Mesendoderm (in vitro differentiated cells): ENCODE measurements at regions not wholly inside any gene's neighbourhood (a gene's known extent, or its start where the extent isn't known, plus 50 kb on each side); places are given as distances from the start of the nearest gene placed in this dataset.

Experiments
- DNase-seq: peaks from one replicate; pipeline ENCODE4 v3.0.0; 2013
- H2AK5ac ChIP-seq: 2 replicates; pipeline ENCODE4 v1.6.1; 2013; ENCODE audit warnings: low read length, inconsistent platforms
- H2BK120ac ChIP-seq: 2 replicates; pipeline ENCODE4 v1.6.1; 2013; ENCODE audit warnings: low read depth, mild to moderate bottlenecking, low read length, moderate library complexity, mixed read lengths
- H2BK15ac ChIP-seq: replicated peaks from 2 replicates; pipeline ENCODE4 v1.6.1; 2013; ENCODE audit warnings: low read depth, mild to moderate bottlenecking, moderate library complexity
- H2BK5ac ChIP-seq: 2 replicates; pipeline ENCODE4 v1.6.1; 2013; ENCODE audit warnings: low read length, inconsistent platforms
- H3K18ac ChIP-seq: 2 replicates; pipeline ENCODE4 v1.6.1; 2013; ENCODE audit warnings: mild to moderate bottlenecking, low read length, mixed read lengths
- H3K23ac ChIP-seq: one replicate; pipeline ENCODE4 v1.6.1; 2013; ENCODE audit warnings: low read length
- H3K27ac ChIP-seq: 2 replicates; pipeline ENCODE4 v1.5.1; 2013; ENCODE audit warnings: low read depth, mild to moderate bottlenecking, inconsistent platforms, low read length, moderate library complexity
- H3K27me3 ChIP-seq: 2 replicates; pipeline ENCODE4 v1.6.1; 2013; ENCODE audit warnings: low read length, control low read depth, mild to moderate bottlenecking, inconsistent platforms; ENCODE audit not compliant: insufficient read depth, poor library complexity
- H3K36me3 ChIP-seq: 2 replicates; pipeline ENCODE4 v1.6.1; 2013; ENCODE audit warnings: low read length, inconsistent platforms; ENCODE audit not compliant: control insufficient read depth, insufficient read depth
- H3K4ac ChIP-seq: one replicate; pipeline ENCODE4 v1.6.1; 2013; ENCODE audit warnings: low read depth, mild to moderate bottlenecking, low read length, moderate library complexity
- H3K4me1 ChIP-seq: 2 replicates; pipeline ENCODE4 v1.6.1; 2013; ENCODE audit warnings: low read depth, low read length, inconsistent platforms; ENCODE audit not compliant: control insufficient read depth
- H3K4me2 ChIP-seq: 2 replicates; pipeline ENCODE4 v1.6.1; 2013; ENCODE audit warnings: low read length
- H3K4me3 ChIP-seq: 2 replicates; pipeline ENCODE4 v1.5.1; 2013; ENCODE audit warnings: mild to moderate bottlenecking, low read length
- H3K56ac ChIP-seq: one replicate; pipeline ENCODE4 v1.6.1; 2013; ENCODE audit warnings: low read length
- H3K79me1 ChIP-seq: 2 replicates; pipeline ENCODE4 v1.6.1; 2013; ENCODE audit warnings: low read length, inconsistent platforms
- H3K79me2 ChIP-seq: 2 replicates; pipeline ENCODE4 v1.6.1; 2013; ENCODE audit warnings: mild to moderate bottlenecking, low read length; ENCODE audit not compliant: control insufficient read depth, insufficient read depth
- H3K9ac ChIP-seq: 2 replicates; pipeline ENCODE4 v1.6.1; 2013; ENCODE audit warnings: low read length, inconsistent platforms
- H4K5ac ChIP-seq: one replicate; pipeline ENCODE4 v1.6.1; 2013; ENCODE audit warnings: low read length
- H4K8ac ChIP-seq: one replicate; pipeline ENCODE4 v1.6.1; 2013; ENCODE audit warnings: low read depth, mild to moderate bottlenecking, control low read depth, low read length, moderate library complexity
- WGBS: extraction: QIAGEN DNeasy Blood & Tissue Kit; methylation state at CpG from one replicate; pipeline ENCODE4 v1.1.7; 2013; ENCODE audit warnings: low lambda C conversion rate, missing lambda C conversion rate; ENCODE audit not compliant: insufficient coverage; ENCODE audit errors: extremely low coverage; 5-methylcytosine and 5-hydroxymethylcytosine counted together

DNA sequence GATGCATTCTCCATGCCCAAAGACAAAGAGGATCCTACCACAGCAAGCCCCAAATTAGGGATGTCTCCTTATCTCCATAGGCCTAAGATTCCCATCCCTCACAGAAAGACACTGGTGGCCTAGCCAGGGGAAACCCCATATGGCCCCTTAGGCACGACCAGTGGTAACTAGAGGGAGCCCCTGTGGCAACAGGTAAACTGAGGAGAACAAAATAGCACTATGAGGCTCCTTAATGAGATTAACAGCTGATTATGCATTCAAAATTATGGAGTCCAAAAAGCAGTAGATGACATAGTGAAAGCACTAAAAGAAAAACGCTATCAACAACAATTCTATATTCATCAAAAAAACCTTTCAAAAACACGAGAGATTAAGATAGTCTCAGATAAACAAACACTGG, 234.0 kb downstream of the DIRAS2 start:
- H3K4me1 ChIP-seq, result peaks cover 2% of the 10 kb centered on the region
- WGBS, result 100% methylated on average over 1 of the region's 3 CpGs
- H3K4ac ChIP-seq, result no peak overlapping the region
- no peak overlapping the region for H3K9ac ChIP-seq
- no peak overlapping the region for H3K4me3 ChIP-seq
- no peak overlapping the region for H2BK120ac ChIP-seq
- no peak overlapping the region for H4K5ac ChIP-seq
- H3K27ac ChIP-seq, result no peak overlapping the region
- no peak overlapping the region for H2BK15ac ChIP-seq
- H3K79me2 ChIP-seq, result no peaks in the 10 kb centered on the region
- no peaks in the 10 kb centered on the region for H3K79me1 ChIP-seq
- no peak overlapping the region for H2AK5ac ChIP-seq
- no peak overlapping the region for H3K18ac ChIP-seq
- no peak overlapping the region for H3K56ac ChIP-seq
- no peak for DNase-seq
- H4K8ac ChIP-seq, result no peak overlapping the region
- no peaks in the 10 kb centered on the region for H3K27me3 ChIP-seq
- H2BK5ac ChIP-seq, result no peak overlapping the region
- no peak overlapping the region for H3K23ac ChIP-seq
- no peak overlapping the region for H3K4me2 ChIP-seq
- no peaks in the 10 kb centered on the region for H3K36me3 ChIP-seq

DNA sequence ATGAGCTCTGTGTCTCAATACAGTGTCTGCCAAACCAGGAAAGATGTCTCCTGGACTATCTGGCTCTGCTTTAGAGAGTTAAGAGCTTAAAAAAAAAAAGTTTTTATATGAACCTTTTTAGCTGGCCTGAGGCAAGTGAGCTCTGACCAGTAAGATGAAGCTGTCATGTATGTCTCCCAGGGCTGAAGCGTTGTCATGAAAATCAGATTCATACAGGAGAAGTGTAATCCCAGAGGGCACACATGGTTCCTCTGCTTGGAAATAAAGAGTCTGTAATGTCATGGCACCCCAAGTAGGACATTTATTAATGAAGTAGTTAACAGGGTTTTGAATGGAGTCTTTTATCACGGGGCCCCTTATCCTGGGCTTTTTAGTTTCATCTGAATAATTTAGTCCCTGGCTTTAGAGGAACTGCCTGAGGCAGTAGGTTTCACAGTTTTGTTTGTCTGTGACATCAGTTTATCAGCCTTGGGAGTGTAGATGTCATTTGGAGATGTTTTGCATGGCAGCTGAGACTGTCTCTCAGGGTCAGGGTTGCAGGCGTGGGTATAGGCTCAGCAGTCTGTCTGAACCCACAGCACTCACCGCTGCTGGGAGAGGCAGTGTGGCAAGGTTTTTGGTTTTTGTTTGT, 223.3 kb downstream of the DIRAS2 start:
- no CpG with 5 or more reads among the region's 4 CpGs for WGBS
- H3K79me2 ChIP-seq, result no peaks in the 10 kb centered on the region
- H3K56ac ChIP-seq, result peak overlapping the region; percentile 42
- H4K5ac ChIP-seq, result no peak overlapping the region
- DNase-seq, result peak; percentile 58
- no peak overlapping the region for H3K4me2 ChIP-seq
- H3K27ac ChIP-seq, result no peak overlapping the region
- no peak overlapping the region for H3K4ac ChIP-seq
- H3K79me1 ChIP-seq, result no peaks in the 10 kb centered on the region
- no peak overlapping the region for H2BK15ac ChIP-seq
- no peak overlapping the region for H3K4me3 ChIP-seq
- no peak overlapping the region for H2AK5ac ChIP-seq
- H3K23ac ChIP-seq, result no peak overlapping the region
- H3K9ac ChIP-seq, result no peak overlapping the region
- peaks cover 3% of the 10 kb centered on the region for H3K4me1 ChIP-seq
- H2BK5ac ChIP-seq, result no peak overlapping the region
- no peak overlapping the region for H2BK120ac ChIP-seq
- H4K8ac ChIP-seq, result no peak overlapping the region
- H3K36me3 ChIP-seq, result no peaks in the 10 kb centered on the region
- peak overlapping the region; percentile 21 for H3K18ac ChIP-seq
- no peaks in the 10 kb centered on the region for H3K27me3 ChIP-seq

DNA sequence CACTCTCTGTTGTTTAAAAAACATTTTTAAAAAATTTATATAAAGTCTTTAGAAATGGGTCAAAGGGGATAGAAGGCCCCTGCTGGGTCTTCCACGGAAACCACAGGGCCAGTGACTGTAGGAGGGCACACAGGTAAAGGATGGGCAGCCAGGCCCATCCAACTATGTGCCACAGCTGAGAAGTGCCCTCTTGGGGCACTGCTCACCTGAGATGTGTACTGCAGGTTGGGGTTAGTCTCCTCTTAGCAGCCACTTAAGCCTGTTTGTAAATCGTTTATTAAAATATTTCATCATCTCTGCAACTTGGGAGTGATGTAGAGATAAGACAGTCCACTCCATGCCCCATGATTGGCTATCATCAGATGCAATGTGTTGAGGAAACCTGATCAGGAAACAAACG, 222.4 kb downstream of the DIRAS2 start:
- WGBS, result no CpG with 5 or more reads among the region's 3 CpGs
- no peak overlapping the region for H2BK5ac ChIP-seq
- no peak overlapping the region for H3K4me2 ChIP-seq
- H3K4ac ChIP-seq, result peak overlapping the region; percentile 44
- H3K27ac ChIP-seq, result no peak overlapping the region
- H3K9ac ChIP-seq, result no peak overlapping the region
- H3K4me1 ChIP-seq, result peaks cover 3% of the 10 kb centered on the region
- no peak overlapping the region for H3K23ac ChIP-seq
- peak overlapping the region; percentile 62 for H2AK5ac ChIP-seq
- no peak overlapping the region for H3K18ac ChIP-seq
- no peak overlapping the region for H2BK15ac ChIP-seq
- H3K56ac ChIP-seq, result no peak overlapping the region
- no peaks in the 10 kb centered on the region for H3K79me1 ChIP-seq
- no peak overlapping the region for H4K8ac ChIP-seq
- H2BK120ac ChIP-seq, result no peak overlapping the region
- H3K4me3 ChIP-seq, result no peak overlapping the region
- H3K79me2 ChIP-seq, result no peaks in the 10 kb centered on the region
- H3K27me3 ChIP-seq, result no peaks in the 10 kb centered on the region
- DNase-seq, result no peak
- no peak overlapping the region for H4K5ac ChIP-seq
- H3K36me3 ChIP-seq, result no peaks in the 10 kb centered on the region

DNA sequence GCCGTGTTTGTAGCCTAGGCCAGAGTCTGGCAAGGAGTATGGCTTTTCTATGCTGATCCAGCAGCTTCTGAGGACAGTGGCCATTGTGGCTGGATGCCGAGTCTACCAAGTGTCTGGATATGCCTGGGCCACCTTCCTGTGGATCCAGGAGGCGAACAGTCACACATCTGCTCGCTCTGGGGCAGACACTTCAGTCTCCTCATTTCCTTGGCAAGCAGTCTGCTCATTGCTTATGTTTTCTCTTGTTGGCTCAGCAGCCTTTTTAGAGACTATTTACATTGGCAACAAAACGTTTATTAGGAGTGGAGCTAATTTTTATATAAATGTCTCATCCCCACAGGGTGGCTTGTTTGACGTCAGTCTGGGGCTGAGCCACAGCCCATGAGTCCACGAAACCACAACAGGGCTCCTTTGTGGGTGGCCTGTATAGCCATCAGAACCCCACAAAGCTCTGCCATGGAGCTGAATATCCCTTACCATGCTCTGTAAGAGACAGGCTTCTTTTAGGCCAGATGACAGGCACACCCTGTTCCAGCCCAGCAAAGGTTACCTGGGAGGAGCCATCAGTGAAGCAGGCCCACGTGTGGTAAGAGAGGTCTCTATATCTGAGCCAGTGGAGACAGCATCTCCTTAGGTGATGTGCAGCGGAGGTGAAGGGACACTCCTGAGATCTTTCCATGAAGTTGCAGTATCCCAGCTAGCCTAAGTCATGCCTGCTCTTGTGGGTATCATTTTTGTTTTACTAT, 221.7 kb downstream of the DIRAS2 start:
- H3K4me2 ChIP-seq, result no peak overlapping the region
- peaks cover 3% of the 10 kb centered on the region for H3K4me1 ChIP-seq
- no peaks in the 10 kb centered on the region for H3K79me1 ChIP-seq
- H3K23ac ChIP-seq, result no peak overlapping the region
- no peak overlapping the region for H4K8ac ChIP-seq
- peak overlapping the region; percentile 20 for H3K4ac ChIP-seq
- no peak overlapping the region for H4K5ac ChIP-seq
- no peak overlapping the region for H2BK5ac ChIP-seq
- no peak overlapping the region for H3K9ac ChIP-seq
- H3K79me2 ChIP-seq, result no peaks in the 10 kb centered on the region
- H3K56ac ChIP-seq, result no peak overlapping the region
- DNase-seq, result no peak
- H2BK15ac ChIP-seq, result no peak overlapping the region
- H2AK5ac ChIP-seq, result peak overlapping the region; percentile 62
- no peak overlapping the region for H3K27ac ChIP-seq
- WGBS, result no CpG with 5 or more reads among the region's 9 CpGs
- no peak overlapping the region for H3K18ac ChIP-seq
- no peak overlapping the region for H3K4me3 ChIP-seq
- H2BK120ac ChIP-seq, result no peak overlapping the region
- no peaks in the 10 kb centered on the region for H3K36me3 ChIP-seq
- H3K27me3 ChIP-seq, result no peaks in the 10 kb centered on the region

- no peak overlapping the region for H2BK120ac ChIP-seq
- H3K4me3 ChIP-seq, result no peak overlapping the region
- no peak overlapping the region for H3K4me2 ChIP-seq
- no peak overlapping the region for H3K23ac ChIP-seq
- no peak overlapping the region for H3K27ac ChIP-seq
- peaks cover 3% of the 10 kb centered on the region for H3K4me1 ChIP-seq
- H3K27me3 ChIP-seq, result no peaks in the 10 kb centered on the region
- no peak overlapping the region for H2AK5ac ChIP-seq
- no peak overlapping the region for H4K5ac ChIP-seq
- no peak for DNase-seq
- H4K8ac ChIP-seq, result no peak overlapping the region
- no peaks in the 10 kb centered on the region for H3K79me2 ChIP-seq
- no peaks in the 10 kb centered on the region for H3K79me1 ChIP-seq
- H3K4ac ChIP-seq, result no peak overlapping the region
- H2BK15ac ChIP-seq, result no peak overlapping the region
- no peak overlapping the region for H3K56ac ChIP-seq
- no peaks in the 10 kb centered on the region for H3K36me3 ChIP-seq
- H2BK5ac ChIP-seq, result no peak overlapping the region
- WGBS, result no CpG with 5 or more reads among the region's 3 CpGs
- H3K9ac ChIP-seq, result no peak overlapping the region
- H3K18ac ChIP-seq, result no peak overlapping the region
Measured at GRCh38 chr9:90421786-90422185, 220.8 kb downstream of the DIRAS2 start.
